RWPE1 (cell line): ENCODE measurements at regions not wholly inside any gene's neighbourhood (a gene's known extent, or its start where the extent isn't known, plus 50 kb on each side); places are given as distances from the start of the nearest gene placed in this dataset.

ENCODE experiments used
- CTCF ChIA-PET: fragments of 350-600 bp; sonication (Branson Sonifier 250); formaldehyde crosslinking; extraction: SDS; loops from one replicate; lab custom pipeline; 2021; lab: Yijun Ruan, JAX
- POLR2A ChIA-PET: fragments of 400-600 bp; formaldehyde crosslinking; extraction: SDS; loops from one replicate; lab custom pipeline; 2020; ENCODE audit warnings: antibody characterized with exemption; ENCODE audit not compliant: low non-redundant PET; lab: Yijun Ruan, JAX
- DNase-seq: peaks from one replicate; pipeline ENCODE4 v3.0.0; 2012; ENCODE audit warnings: low spot score
- H3K27ac ChIP-seq: fragments of 450-650 bp; 2 replicates; pipeline ENCODE4 v1.5.1; 2017
- CTCF ChIP-seq: fragments of 450-650 bp; conservative IDR thresholded peaks from 2 replicates; pipeline ENCODE4 v1.5.1; 2017; ENCODE audit warnings: low read depth, mild to moderate bottlenecking

GRCh38 chr2:221314786-221315185, 257.3 kb downstream of the EPHA4 start:
- ChIA-PET CTCF (interaction anchor here (0.6 kb wide), 1 partner anchor 66 kb away, joined by 3 read pairs; no protein-coding TSS in a partner anchor), POLR2A (no interaction called here)
- TF ChIP-seq CTCF = no peak
- H3K27ac ChIP-seq = no peak overlapping the region
- no peak for DNase-seq

GRCh38 chr2:221318376-221319130, 253.6 kb downstream of the EPHA4 start:
- POLR2A ChIA-PET = no interaction called here
- H3K27ac ChIP-seq = no peak overlapping the region
- TF ChIP-seq CTCF = no peak
- CTCF ChIA-PET = no interaction called here
- DNase-seq = no peak

- no peak overlapping the region for H3K27ac ChIP-seq
- no peak for TF ChIP-seq CTCF
- CTCF ChIA-PET = no interaction called here
- no peak for DNase-seq
- POLR2A ChIA-PET = no interaction called here
These were observed 249.4 kb downstream of the EPHA4 start for GRCh38 chr2:221322741-221323140.

- ChIA-PET CTCF (interaction anchor here (0.6 kb wide), 1 partner anchor 42 kb away, joined by 3 read pairs; no protein-coding TSS in a partner anchor), POLR2A (no interaction called here)
- no peak for TF ChIP-seq CTCF
- no peak overlapping the region for H3K27ac ChIP-seq
- DNase-seq = no peak
These were observed 248.6 kb downstream of the EPHA4 start for GRCh38 chr2:221323513-221323912.

GRCh38 chr2:221330436-221330835, 241.7 kb downstream of the EPHA4 start:
- no peak overlapping the region for H3K27ac ChIP-seq
- no peak for DNase-seq
- ChIA-PET CTCF (no interaction called here), POLR2A (no interaction called here)
- TF ChIP-seq CTCF = no peak

- POLR2A ChIA-PET = no interaction called here
- no peak for TF ChIP-seq CTCF
- no peak for DNase-seq
- CTCF ChIA-PET = no interaction called here
- no peak overlapping the region for H3K27ac ChIP-seq
These were observed 237.5 kb downstream of the EPHA4 start for GRCh38 chr2:221334481-221335218.
